ENCODE measurements at regions not wholly inside any gene's neighbourhood (a gene's known extent, or its start where the extent isn't known, plus 50 kb on each side); places are given as distances from the start of the nearest gene placed in this dataset.

GRCh38 chr2:166613226-166613625 is 119.2 kb upstream of the SCN7A start:
- Histone ChIP-seq H3K36me3 (ENCODE audit: control insufficient read depth in 1 of 2, insufficient read depth in 2 of 2, low read length in 2 of 2) (no peaks in the 10 kb centered on the region), H3K9me2 (ENCODE audit: insufficient read depth) (no peaks in the 10 kb centered on the region), H3K4me2 (ENCODE audit: low read length) (no peak overlapping the region), H3K4me3 (replicated peaks in 1 of 2; ENCODE audit: low read depth in 1 of 2, low read length in 2 of 2) (no peak overlapping the region), H3K27me3 (ENCODE audit: insufficient read depth, low read length) (no peaks in the 10 kb centered on the region), H3K4me1 (ENCODE audit: control insufficient read depth in 1 of 2, insufficient read depth in 2 of 2, low read length in 2 of 2) (no peaks in the 10 kb centered on the region), H3K9ac (ENCODE audit: low read length) (no peak overlapping the region), H3K9me3 (ENCODE audit: control insufficient read depth in 1 of 2, insufficient read depth in 1 of 2, low read depth in 1 of 2, low read length in 2 of 2) (no peaks in the 10 kb centered on the region), H3K27ac (ENCODE audit: low read depth, low read length) (no peak overlapping the region), H3K79me2 (ENCODE audit: insufficient read depth, low read length) (no peaks in the 10 kb centered on the region), H2AFZ (ENCODE audit: low read depth, low read length, poor library complexity, severe bottlenecking) (no peak overlapping the region), H4K20me1 (ENCODE audit: insufficient read depth) (no peaks in the 10 kb centered on the region)
- POLR2A ChIA-PET = no interaction called here
- RAD21 ChIA-PET (ENCODE audit: low non-redundant PET in 1 of 2, low total read pairs in 2 of 2, uncharacterized antibody in 2 of 2, unreplicated experiment in 2 of 2) = no interaction called here
- ATAC-seq (no peak), DNase-seq (ENCODE audit: low read depth, low spot score) (no peak)
- BruUV-seq (replicated peaks) = no TSS peak
- CTCF ChIA-PET = no interaction called here
- intact Hi-C loops (cut with micrococcal nuclease) = no loop called here
- no peak for TF ChIP-seq JUND (IDR thresholded peaks at IDR 0.05)
- TF ChIP-seq REST (IDR thresholded peaks at IDR 0.05; ENCODE audit: low read depth) = no peak
- no peak for TF ChIP-seq SP1 (IDR thresholded peaks at IDR 0.05; ENCODE audit: low read depth)
- TF ChIP-seq TCF7L2 (IDR thresholded peaks at IDR 0.05; ENCODE audit: borderline replicate concordance, extremely low read depth, insufficient read depth, insufficient read length) = no peak
- TF ChIP-seq EZH2phosphoT487 (IDR thresholded peaks at IDR 0.05; ENCODE audit: borderline replicate concordance) = no peak
- TF ChIP-seq ZFX (IDR thresholded peaks at IDR 0.05) = no peak
- TF ChIP-seq CEBPB (IDR thresholded peaks at IDR 0.05; ENCODE audit: low read depth) = no peak
- TF ChIP-seq SIN3A (IDR thresholded peaks at IDR 0.05; ENCODE audit: low read depth) = no peak
- TF ChIP-seq SRF (IDR thresholded peaks at IDR 0.05; ENCODE audit: low read depth) = no peak
- TF ChIP-seq RAD21 (IDR thresholded peaks at IDR 0.05; ENCODE audit: low read depth) = no peak
- no peak for TF ChIP-seq EZH2 (IDR thresholded peaks at IDR 0.05)
- no peak for TF ChIP-seq MAX (IDR thresholded peaks at IDR 0.05)
- no peak for TF ChIP-seq ZNF274 (IDR thresholded peaks at IDR 0.05; ENCODE audit: low read depth, low read length)
- no peak for TF ChIP-seq POLR2A (IDR thresholded peaks at IDR 0.05; ENCODE audit: borderline replicate concordance, extremely low read depth, insufficient read depth, insufficient read length)
